CD8-positive, alpha-beta memory T cell (primary cell): ENCODE measurements at regions not wholly inside any gene's neighbourhood (a gene's known extent, or its start where the extent isn't known, plus 50 kb on each side); places are given as distances from the start of the nearest gene placed in this dataset.

Source experiments
- CTCF ChIA-PET: fragments of 350-600 bp; sonication (Branson Sonifier 250); formaldehyde crosslinking; loops from one replicate; lab custom pipeline; 2021; ENCODE audit warnings: antibody characterized with exemption; lab: Charles Lee
- POLR2A ChIA-PET: fragments of 350-600 bp; sonication (Branson Sonifier 250); formaldehyde crosslinking; loops from one replicate; lab custom pipeline; 2021; ENCODE audit warnings: antibody characterized with exemption; lab: Charles Lee
- DNase-seq, 5 donors: peaks; one replicate each; pipeline versions ENCODE4 v3.0.0 to v3.0.0-alpha.2; 2020 to 2022; ENCODE audit warnings: mixed read lengths in 1 of 5
- H3K27ac ChIP-seq: one replicate; pipeline ENCODE4 v1.7.0; 2013; ENCODE audit warnings: low read depth, mild to moderate bottlenecking, low read length, moderate library complexity
- H3K27me3 ChIP-seq: 2 replicates; pipeline ENCODE4 v1.7.0; 2013; ENCODE audit warnings: low read length, mild to moderate bottlenecking; ENCODE audit not compliant: insufficient read depth, poor library complexity, severe bottlenecking
- H3K36me3 ChIP-seq: 2 replicates; pipeline ENCODE4 v1.7.0; 2013; ENCODE audit warnings: mild to moderate bottlenecking, low read length, moderate library complexity; ENCODE audit not compliant: insufficient read depth
- H3K4me1 ChIP-seq: 2 replicates; pipeline ENCODE4 v1.7.0; 2013; ENCODE audit warnings: mild to moderate bottlenecking, low read length, moderate library complexity; ENCODE audit not compliant: insufficient read depth
- H3K4me3 ChIP-seq: 2 replicates; pipeline ENCODE4 v1.7.0; 2013; ENCODE audit warnings: mild to moderate bottlenecking, low read length
- H3K9me3 ChIP-seq: 2 replicates; pipeline ENCODE4 v1.7.0; 2013; ENCODE audit warnings: mild to moderate bottlenecking, low read length
- H3K27ac Mint-ChIP-seq, 8 donors: one replicate each; pipeline ENCODE4 v1.8.0; 2020 to 2021; ENCODE audit warnings: mixed read lengths in 8 of 8, mild to moderate bottlenecking in 6 of 8, inconsistent platforms in 3 of 8, moderate library complexity in 3 of 8
- H3K27me3 Mint-ChIP-seq, 2 donors: one replicate each; pipeline ENCODE4 v1.8.0; 2020 to 2021; ENCODE audit warnings: mixed read lengths in 2 of 2, mild to moderate bottlenecking in 1 of 2, moderate library complexity in 1 of 2
- H3K36me3 Mint-ChIP-seq, 3 donors: one replicate each; pipeline ENCODE4 v1.8.0; 2020 to 2021; ENCODE audit warnings: mixed read lengths in 3 of 3, inconsistent platforms in 1 of 3, mild to moderate bottlenecking in 1 of 3
- H3K4me1 Mint-ChIP-seq, 3 donors: one replicate each; pipeline ENCODE4 v1.8.0; 2020 to 2021; ENCODE audit warnings: mixed read lengths in 3 of 3, inconsistent platforms in 1 of 3, mild to moderate bottlenecking in 1 of 3
- H3K4me3 Mint-ChIP-seq, 7 donors: one replicate each; pipeline ENCODE4 v1.8.0; 2020 to 2021; ENCODE audit warnings: mixed read lengths in 7 of 7, mild to moderate bottlenecking in 6 of 7, moderate library complexity in 4 of 7, inconsistent platforms in 2 of 7
- H3K9me3 Mint-ChIP-seq, 5 donors: one replicate each; pipeline ENCODE4 v1.8.0; 2020 to 2022; ENCODE audit warnings: mixed read lengths in 5 of 5, mild to moderate bottlenecking in 3 of 5, moderate library complexity in 2 of 5, inconsistent platforms in 1 of 5

DNA sequence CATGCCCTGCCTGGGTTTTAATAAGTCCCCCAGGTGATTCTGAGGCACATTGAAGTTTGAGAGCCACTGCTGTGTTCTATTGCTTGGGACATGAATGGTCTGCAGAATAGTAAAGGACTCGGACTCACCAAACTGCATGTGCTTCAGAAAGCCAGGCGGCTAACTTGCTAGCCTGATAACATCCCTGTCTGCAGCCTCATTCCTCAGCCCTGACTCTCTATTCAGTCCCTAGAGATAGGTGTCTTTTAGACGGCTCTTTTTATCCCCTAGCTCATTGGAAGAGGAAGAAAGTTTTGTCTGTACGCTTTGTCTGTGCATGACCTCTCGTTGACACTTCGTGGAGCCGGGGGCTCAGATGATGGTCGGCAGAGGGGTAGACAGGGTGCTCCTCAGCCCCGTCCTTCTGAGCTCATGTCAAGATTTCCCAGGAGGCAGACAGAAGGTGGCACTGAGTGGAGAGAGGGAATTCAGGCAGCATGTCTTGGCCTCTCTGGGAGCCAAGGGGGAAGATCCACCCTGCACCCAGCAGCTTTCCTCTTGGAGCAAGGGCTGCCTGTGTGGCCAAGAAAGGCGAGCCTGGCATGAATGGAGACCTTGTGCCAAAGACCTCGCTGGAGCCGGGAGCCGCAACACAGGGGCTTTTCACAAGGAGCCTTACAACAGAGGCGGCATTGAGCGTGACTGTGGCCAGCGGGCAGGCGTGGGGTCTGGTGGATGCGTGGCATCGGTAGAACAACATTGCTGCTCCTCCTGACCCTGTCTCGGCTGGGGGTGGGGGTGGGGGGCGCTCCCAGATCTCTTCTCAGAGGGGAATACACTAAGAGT, 51.1 kb upstream of the PODXL start:
- H3K4me3 Mint-ChIP-seq = no peak overlapping the region
- peaks cover 5 to 7% (median 6%) of the 10 kb centered on the region in 3 donors for H3K4me1 Mint-ChIP-seq
- peaks cover 23% of the 10 kb centered on the region for H3K27me3 ChIP-seq
- no peaks in the 10 kb centered on the region for H3K9me3 ChIP-seq
- H3K27ac ChIP-seq = no peak overlapping the region
- no peak for DNase-seq
- no peaks in the 10 kb centered on the region for H3K36me3 ChIP-seq
- H3K27me3 Mint-ChIP-seq = peaks cover 33 to 42% of the 10 kb centered on the region in 2 donors
- H3K36me3 Mint-ChIP-seq = no peaks in the 10 kb centered on the region
- H3K27ac Mint-ChIP-seq = no peak overlapping the region
- ChIA-PET CTCF (no interaction called here), POLR2A (no interaction called here)
- H3K4me1 ChIP-seq = no peaks in the 10 kb centered on the region
- no peak overlapping the region for H3K4me3 ChIP-seq
- no peaks in the 10 kb centered on the region for H3K9me3 Mint-ChIP-seq

DNA sequence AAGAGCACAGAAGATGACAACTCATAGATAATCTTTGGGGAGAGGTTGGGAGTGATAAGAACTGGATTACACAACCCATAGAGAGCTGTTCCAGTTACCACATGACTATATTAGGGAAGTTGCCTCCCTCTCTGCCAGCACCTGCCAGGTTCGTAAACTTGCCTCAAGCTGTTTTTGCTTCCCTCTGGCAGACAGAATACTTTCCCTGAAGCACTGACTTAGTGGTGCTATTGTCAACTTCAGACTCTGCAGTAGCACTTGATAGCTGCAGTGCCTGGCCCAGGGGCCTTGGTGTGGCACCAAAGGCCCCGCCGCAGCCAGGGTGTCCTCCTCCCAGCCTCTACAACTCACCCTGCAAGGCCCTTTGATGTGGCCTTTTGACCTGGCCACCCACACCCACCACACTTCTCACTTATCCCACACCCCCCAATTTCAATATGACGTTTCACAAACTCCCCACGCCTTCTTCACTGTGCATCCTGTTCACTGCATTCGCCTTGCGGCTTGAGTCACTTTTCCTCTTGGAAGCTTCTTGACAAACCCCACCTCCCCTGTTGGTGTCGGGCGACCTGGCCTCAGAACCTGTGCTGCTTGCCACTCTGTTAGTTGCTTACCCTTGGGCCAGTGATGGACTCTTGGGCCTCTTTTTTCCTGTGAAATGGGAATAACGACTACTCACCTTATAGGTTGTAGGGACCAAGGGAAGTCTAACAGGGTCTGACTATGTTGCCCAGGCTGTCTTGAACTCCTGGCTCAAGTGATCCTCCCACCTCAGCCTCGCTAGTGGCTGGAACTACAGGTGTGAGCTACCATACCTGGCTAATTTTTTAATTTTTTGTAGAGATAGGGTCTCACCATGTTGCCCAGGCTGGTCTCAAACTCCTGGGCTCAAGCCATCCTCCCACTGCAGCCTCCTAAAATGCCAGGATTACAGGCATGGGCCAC, 50.2 kb upstream of the PODXL start:
- POLR2A ChIA-PET = no interaction called here

More for the DNA sequence above, 50.2 kb upstream of the PODXL start:
- Mint-ChIP-seq H3K36me3 (no peaks in the 10 kb centered on the region), H3K4me3 (no peak overlapping the region), H3K4me1 (peaks cover 5 to 7% (median 6%) of the 10 kb centered on the region in 3 donors), H3K9me3 (no peaks in the 10 kb centered on the region), H3K27me3 (peaks cover 31 to 42% of the 10 kb centered on the region in 2 donors), H3K27ac (peak overlapping the region in 1 of 8 donors; percentile 35)
- CTCF ChIA-PET = no interaction called here
- no peaks in the 10 kb centered on the region for H3K36me3 ChIP-seq
- peak in 1 of 5 donors; percentile 8 for DNase-seq
- H3K4me1 ChIP-seq = no peaks in the 10 kb centered on the region
- no peaks in the 10 kb centered on the region for H3K9me3 ChIP-seq
- H3K4me3 ChIP-seq = no peak overlapping the region
- H3K27ac ChIP-seq = no peak overlapping the region
- H3K27me3 ChIP-seq = peaks cover 23% of the 10 kb centered on the region
